ENCODE measurements at regions not wholly inside any gene's neighbourhood (a gene's known extent, or its start where the extent isn't known, plus 50 kb on each side); places are given as distances from the start of the nearest gene placed in this dataset.

- TF ChIP-seq POLR2A (IDR thresholded peaks at IDR 0.05; ENCODE audit: low read depth): no peak
- no peak for TF ChIP-seq POLR2AphosphoS5 (IDR thresholded peaks at IDR 0.05)
Measured at GRCh38 chr13:55069746-55070145, 2041.1 kb downstream of the OLFM4 start.

All from esophagus muscularis mucosa (tissue), 2 donors.